ENCODE measurements at regions not wholly inside any gene's neighbourhood (a gene's known extent, or its start where the extent isn't known, plus 50 kb on each side); places are given as distances from the start of the nearest gene placed in this dataset.
A peak's percentile ranks its signal among the peaks of the same experiment; 100 is the strongest.

GRCh38 chr18:77749089-77749488 lies 499.4 kb downstream of the GALR1 start:
- no peaks in the 10 kb centered on the region for H3K9me3 ChIP-seq (ENCODE audit: control insufficient read depth in 2 of 2, insufficient read depth in 1 of 2, low read length in 1 of 2)
- no peaks in the 10 kb centered on the region for H3K27me3 ChIP-seq (ENCODE audit: control insufficient read depth in 2 of 2, insufficient read depth in 1 of 2, low read length in 1 of 2)
- 41% methylated on average over 6 of the region's 6 CpGs for WGBS
- no peak overlapping the region for H3K27ac ChIP-seq (ENCODE audit: low read depth in 1 of 2, low read length in 1 of 2)
- no peak for DNase-seq (ENCODE audit: low read depth in 6 of 9, low spot score in 9 of 9)
- H3K4me1 ChIP-seq (ENCODE audit: control insufficient read depth in 2 of 2, insufficient read depth in 2 of 2, low read length in 2 of 2): no peaks in the 10 kb centered on the region
- no peaks in the 10 kb centered on the region for H3K36me3 ChIP-seq (ENCODE audit: control insufficient read depth in 2 of 2, insufficient read depth in 2 of 2, low read length in 1 of 2)
- H3K4me3 ChIP-seq (ENCODE audit: low read length in 2 of 2): no peak overlapping the region

GRCh38 chr18:77750006-77750405 lies 500.4 kb downstream of the GALR1 start:
- 95% methylated on average over 7 of the region's 7 CpGs for WGBS
- Histone ChIP-seq H3K4me3 (ENCODE audit: low read length in 2 of 2) (no peak overlapping the region), H3K36me3 (ENCODE audit: control insufficient read depth in 2 of 2, insufficient read depth in 2 of 2, low read length in 1 of 2) (no peaks in the 10 kb centered on the region), H3K4me1 (ENCODE audit: control insufficient read depth in 2 of 2, insufficient read depth in 2 of 2, low read length in 2 of 2) (no peaks in the 10 kb centered on the region), H3K27ac (ENCODE audit: low read depth in 1 of 2, low read length in 1 of 2) (no peak overlapping the region), H3K9me3 (ENCODE audit: control insufficient read depth in 2 of 2, insufficient read depth in 1 of 2, low read length in 1 of 2) (no peaks in the 10 kb centered on the region), H3K27me3 (ENCODE audit: control insufficient read depth in 2 of 2, insufficient read depth in 1 of 2, low read length in 1 of 2) (no peaks in the 10 kb centered on the region)
- DNase-seq (ENCODE audit: low read depth in 6 of 9, low spot score in 9 of 9): no peak

GRCh38 chr18:77754475-77755044 lies 504.9 kb downstream of the GALR1 start:
- Histone ChIP-seq H3K27me3 (ENCODE audit: control insufficient read depth in 2 of 2, insufficient read depth in 1 of 2, low read length in 1 of 2) (no peaks in the 10 kb centered on the region), H3K27ac (ENCODE audit: low read depth in 1 of 2, low read length in 1 of 2) (no peak overlapping the region), H3K4me1 (ENCODE audit: control insufficient read depth in 2 of 2, insufficient read depth in 2 of 2, low read length in 2 of 2) (no peaks in the 10 kb centered on the region), H3K4me3 (ENCODE audit: low read length in 2 of 2) (no peak overlapping the region), H3K9me3 (ENCODE audit: control insufficient read depth in 2 of 2, insufficient read depth in 1 of 2, low read length in 1 of 2) (no peaks in the 10 kb centered on the region), H3K36me3 (ENCODE audit: control insufficient read depth in 2 of 2, insufficient read depth in 2 of 2, low read length in 1 of 2) (no peaks in the 10 kb centered on the region)
- DNase-seq (ENCODE audit: low read depth in 6 of 9, low spot score in 9 of 9): no peak
- WGBS: 37% methylated on average over 7 of the region's 7 CpGs

- Histone ChIP-seq H3K27ac (ENCODE audit: low read depth in 1 of 2, low read length in 1 of 2) (no peak overlapping the region), H3K4me3 (ENCODE audit: low read length in 2 of 2) (no peak overlapping the region), H3K9me3 (ENCODE audit: control insufficient read depth in 2 of 2, insufficient read depth in 1 of 2, low read length in 1 of 2) (no peaks in the 10 kb centered on the region), H3K36me3 (ENCODE audit: control insufficient read depth in 2 of 2, insufficient read depth in 2 of 2, low read length in 1 of 2) (no peaks in the 10 kb centered on the region), H3K4me1 (ENCODE audit: control insufficient read depth in 2 of 2, insufficient read depth in 2 of 2, low read length in 2 of 2) (no peaks in the 10 kb centered on the region), H3K27me3 (ENCODE audit: control insufficient read depth in 2 of 2, insufficient read depth in 1 of 2, low read length in 1 of 2) (no peaks in the 10 kb centered on the region)
- DNase-seq (ENCODE audit: low read depth in 6 of 9, low spot score in 9 of 9): no peak
- 74% methylated on average over 6 of the region's 6 CpGs for WGBS
These were observed 505.5 kb downstream of the GALR1 start for GRCh38 chr18:77755187-77755586.

- Histone ChIP-seq H3K27ac (ENCODE audit: low read depth in 1 of 2, low read length in 1 of 2) (no peak overlapping the region), H3K9me3 (ENCODE audit: control insufficient read depth in 2 of 2, insufficient read depth in 1 of 2, low read length in 1 of 2) (no peaks in the 10 kb centered on the region), H3K4me3 (ENCODE audit: low read length in 2 of 2) (no peak overlapping the region)
These were observed 511.7 kb downstream of the GALR1 start for GRCh38 chr18:77761332-77761731.

GRCh38 chr18:77762014-77762413 lies 512.4 kb downstream of the GALR1 start:
- WGBS: 5% methylated on average over 1 of the region's 1 CpG
- no peak for DNase-seq (ENCODE audit: low read depth in 6 of 9, low spot score in 9 of 9)

More at GRCh38 chr18:77761332-77761731, 511.7 kb downstream of the GALR1 start:
- Histone ChIP-seq H3K36me3 (ENCODE audit: control insufficient read depth in 2 of 2, insufficient read depth in 2 of 2, low read length in 1 of 2) (no peaks in the 10 kb centered on the region), H3K27me3 (ENCODE audit: control insufficient read depth in 2 of 2, insufficient read depth in 1 of 2, low read length in 1 of 2) (no peaks in the 10 kb centered on the region), H3K4me1 (ENCODE audit: control insufficient read depth in 2 of 2, insufficient read depth in 2 of 2, low read length in 2 of 2) (no peaks in the 10 kb centered on the region)
- no peak for DNase-seq (ENCODE audit: low read depth in 6 of 9, low spot score in 9 of 9)

GRCh38 chr18:77762642-77763041 lies 513.0 kb downstream of the GALR1 start:
- H3K9me3 ChIP-seq (ENCODE audit: control insufficient read depth in 2 of 2, insufficient read depth in 1 of 2, low read length in 1 of 2): no peaks in the 10 kb centered on the region
- H3K27ac ChIP-seq (ENCODE audit: low read depth in 1 of 2, low read length in 1 of 2): no peak overlapping the region
- H3K27me3 ChIP-seq (ENCODE audit: control insufficient read depth in 2 of 2, insufficient read depth in 1 of 2, low read length in 1 of 2): no peaks in the 10 kb centered on the region
- no peak for DNase-seq (ENCODE audit: low read depth in 6 of 9, low spot score in 9 of 9)
- WGBS: 19% methylated on average over 6 of the region's 6 CpGs
- H3K4me3 ChIP-seq (ENCODE audit: low read length in 2 of 2): no peak overlapping the region
- H3K4me1 ChIP-seq (ENCODE audit: control insufficient read depth in 2 of 2, insufficient read depth in 2 of 2, low read length in 2 of 2): no peaks in the 10 kb centered on the region
- no peaks in the 10 kb centered on the region for H3K36me3 ChIP-seq (ENCODE audit: control insufficient read depth in 2 of 2, insufficient read depth in 2 of 2, low read length in 1 of 2)

More at GRCh38 chr18:77762014-77762413, 512.4 kb downstream of the GALR1 start:
- no peaks in the 10 kb centered on the region for H3K36me3 ChIP-seq (ENCODE audit: control insufficient read depth in 2 of 2, insufficient read depth in 2 of 2, low read length in 1 of 2)
- H3K4me3 ChIP-seq (ENCODE audit: low read length in 2 of 2): no peak overlapping the region
- no peaks in the 10 kb centered on the region for H3K4me1 ChIP-seq (ENCODE audit: control insufficient read depth in 2 of 2, insufficient read depth in 2 of 2, low read length in 2 of 2)
- no peaks in the 10 kb centered on the region for H3K9me3 ChIP-seq (ENCODE audit: control insufficient read depth in 2 of 2, insufficient read depth in 1 of 2, low read length in 1 of 2)
- H3K27me3 ChIP-seq (ENCODE audit: control insufficient read depth in 2 of 2, insufficient read depth in 1 of 2, low read length in 1 of 2): no peaks in the 10 kb centered on the region
- H3K27ac ChIP-seq (ENCODE audit: low read depth in 1 of 2, low read length in 1 of 2): no peak overlapping the region

- 66% methylated on average over 9 of the region's 9 CpGs for WGBS
- no peaks in the 10 kb centered on the region for H3K27me3 ChIP-seq (ENCODE audit: control insufficient read depth in 2 of 2, insufficient read depth in 1 of 2, low read length in 1 of 2)
- no peak for DNase-seq (ENCODE audit: low read depth in 6 of 9, low spot score in 9 of 9)
These were observed 514.0 kb downstream of the GALR1 start for GRCh38 chr18:77763530-77764145.

GRCh38 chr18:77765468-77765867 lies 515.8 kb downstream of the GALR1 start:
- H3K4me3 ChIP-seq (ENCODE audit: low read length in 2 of 2): no peak overlapping the region
- no peak overlapping the region for H3K27ac ChIP-seq (ENCODE audit: low read depth in 1 of 2, low read length in 1 of 2)
- H3K27me3 ChIP-seq (ENCODE audit: control insufficient read depth in 2 of 2, insufficient read depth in 1 of 2, low read length in 1 of 2): no peaks in the 10 kb centered on the region
- 10% methylated on average over 9 of the region's 9 CpGs for WGBS
- DNase-seq (ENCODE audit: low read depth in 6 of 9, low spot score in 9 of 9): peak in 1 of 9 donors; percentile 6
- no peaks in the 10 kb centered on the region for H3K4me1 ChIP-seq (ENCODE audit: control insufficient read depth in 2 of 2, insufficient read depth in 2 of 2, low read length in 2 of 2)
- H3K9me3 ChIP-seq (ENCODE audit: control insufficient read depth in 2 of 2, insufficient read depth in 1 of 2, low read length in 1 of 2): no peaks in the 10 kb centered on the region
- H3K36me3 ChIP-seq (ENCODE audit: control insufficient read depth in 2 of 2, insufficient read depth in 2 of 2, low read length in 1 of 2): no peaks in the 10 kb centered on the region

More at GRCh38 chr18:77763530-77764145, 514.0 kb downstream of the GALR1 start:
- H3K36me3 ChIP-seq (ENCODE audit: control insufficient read depth in 2 of 2, insufficient read depth in 2 of 2, low read length in 1 of 2): no peaks in the 10 kb centered on the region
- no peaks in the 10 kb centered on the region for H3K4me1 ChIP-seq (ENCODE audit: control insufficient read depth in 2 of 2, insufficient read depth in 2 of 2, low read length in 2 of 2)
- no peak overlapping the region for H3K4me3 ChIP-seq (ENCODE audit: low read length in 2 of 2)
- no peak overlapping the region for H3K27ac ChIP-seq (ENCODE audit: low read depth in 1 of 2, low read length in 1 of 2)
- H3K9me3 ChIP-seq (ENCODE audit: control insufficient read depth in 2 of 2, insufficient read depth in 1 of 2, low read length in 1 of 2): no peaks in the 10 kb centered on the region

All from thymus (tissue), 11 donors.